Neural progenitor cell (in vitro differentiated cells): ENCODE measurements at regions not wholly inside any gene's neighbourhood (a gene's known extent, or its start where the extent isn't known, plus 50 kb on each side); places are given as distances from the start of the nearest gene placed in this dataset.

ENCODE experiments used
- EZH2 ChIP-seq: fragments of 200-600 bp; sonication (generic); IDR thresholded peaks from 2 replicates; pipeline ENCODE4 v1.6.1; 2017; ENCODE audit warnings: antibody characterized with exemption, mild to moderate bottlenecking, moderate library complexity
- EZH2phosphoT487 ChIP-seq: fragments of 200-600 bp; sonication (generic); IDR thresholded peaks from 2 replicates; pipeline ENCODE4 v1.6.1; 2017; ENCODE audit warnings: antibody characterized with exemption
- TF ChIP-seq, protein P1 (sequence below): fragments of 200-600 bp; sonication (generic); IDR thresholded peaks from 2 replicates; pipeline ENCODE4 v1.5.1; 2017; ENCODE audit warnings: antibody characterized with exemption, mild to moderate bottlenecking

DNA sequence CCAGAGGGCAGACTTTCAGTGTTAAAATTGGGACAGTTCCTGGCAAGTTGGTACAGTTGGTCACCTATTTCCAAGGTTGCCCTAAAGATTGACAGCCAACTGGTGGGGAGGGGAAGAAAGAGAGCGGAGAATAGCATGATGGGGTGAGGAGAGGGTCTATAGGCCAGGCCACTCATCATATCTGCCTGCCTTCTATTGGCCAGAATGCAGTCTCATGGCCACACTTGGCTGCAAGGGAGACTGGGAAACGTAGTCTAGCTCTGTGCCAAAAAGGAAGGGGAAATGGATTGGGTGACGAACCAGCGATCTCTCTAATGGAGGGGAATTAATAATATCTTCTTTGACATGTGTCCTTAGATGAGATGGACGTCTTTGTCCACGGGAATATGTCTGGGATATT, 197.4 kb upstream of the ATP6AP2 start:
- TF ChIP-seq, protein P1, sequence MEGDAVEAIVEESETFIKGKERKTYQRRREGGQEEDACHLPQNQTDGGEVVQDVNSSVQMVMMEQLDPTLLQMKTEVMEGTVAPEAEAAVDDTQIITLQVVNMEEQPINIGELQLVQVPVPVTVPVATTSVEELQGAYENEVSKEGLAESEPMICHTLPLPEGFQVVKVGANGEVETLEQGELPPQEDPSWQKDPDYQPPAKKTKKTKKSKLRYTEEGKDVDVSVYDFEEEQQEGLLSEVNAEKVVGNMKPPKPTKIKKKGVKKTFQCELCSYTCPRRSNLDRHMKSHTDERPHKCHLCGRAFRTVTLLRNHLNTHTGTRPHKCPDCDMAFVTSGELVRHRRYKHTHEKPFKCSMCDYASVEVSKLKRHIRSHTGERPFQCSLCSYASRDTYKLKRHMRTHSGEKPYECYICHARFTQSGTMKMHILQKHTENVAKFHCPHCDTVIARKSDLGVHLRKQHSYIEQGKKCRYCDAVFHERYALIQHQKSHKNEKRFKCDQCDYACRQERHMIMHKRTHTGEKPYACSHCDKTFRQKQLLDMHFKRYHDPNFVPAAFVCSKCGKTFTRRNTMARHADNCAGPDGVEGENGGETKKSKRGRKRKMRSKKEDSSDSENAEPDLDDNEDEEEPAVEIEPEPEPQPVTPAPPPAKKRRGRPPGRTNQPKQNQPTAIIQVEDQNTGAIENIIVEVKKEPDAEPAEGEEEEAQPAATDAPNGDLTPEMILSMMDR: no peak
- no peak for TF ChIP-seq EZH2
- no peak for TF ChIP-seq EZH2phosphoT487
